Endothelial cell of umbilical vein (primary cell): ENCODE measurements at regions not wholly inside any gene's neighbourhood (a gene's known extent, or its start where the extent isn't known, plus 50 kb on each side); places are given as distances from the start of the nearest gene placed in this dataset.

ENCODE experiments used
- BruUV-seq: library from RNA; stranded (reverse); fragments of 400-500 nt; replicated peaks from 2 replicates; lab custom pipeline; 2021; lab: Mats Ljungman, UMichigan
- CTCF ChIA-PET: fragments of 300-600, 350-600 bp; sonication (Branson Sonifier 250); formaldehyde crosslinking; loops from one replicate; lab custom pipeline; 2021; ENCODE audit warnings: antibody characterized with exemption, inconsistent platforms; lab: Charles Lee
- POLR2A ChIA-PET: fragments of 300-600, 350-600 bp; sonication (Branson Sonifier 250); formaldehyde crosslinking; loops from one replicate; lab custom pipeline; 2021; ENCODE audit warnings: antibody characterized with exemption, inconsistent platforms; lab: Charles Lee
- DNase-seq: peaks from one replicate; pipeline ENCODE4 v3.0.0-alpha.2; 2011; ENCODE audit warnings: low read depth, low spot score
- FAIRE-seq: peaks from 2 replicates; lab custom pipeline; 2011; peaks lifted over from hg19 to GRCh38; lab: Jason Lieb, UNC
- H2AFZ ChIP-seq: 2 replicates; pipeline ENCODE4 v1.6.0; 2012; ENCODE audit warnings: low read depth, low read length, control low read depth, inconsistent platforms
- H3K27ac ChIP-seq: 2 replicates; pipeline ENCODE4 v1.5.1; 2011; ENCODE audit warnings: low read depth, mild to moderate bottlenecking, control low read depth, low read length, moderate library complexity; ENCODE audit not compliant: insufficient read depth
- H3K27me3 ChIP-seq, 2 experiments: 2 replicates each; pipeline versions ENCODE4 v1.6.0 to v1.6.1; 2011; ENCODE audit warnings: low read length in 2 of 2, mixed read lengths in 1 of 2; ENCODE audit not compliant: control insufficient read depth in 2 of 2, insufficient read depth in 2 of 2
- H3K36me3 ChIP-seq, 2 experiments: 2 replicates in 1 of 2; 3 replicates in 1 of 2; pipeline ENCODE4 v1.5.1; 2011; ENCODE audit warnings: low read length in 2 of 2, mild to moderate bottlenecking in 1 of 2, moderate library complexity in 1 of 2; ENCODE audit not compliant: control insufficient read depth in 2 of 2, insufficient read depth in 2 of 2; ENCODE audit errors: extremely low read depth in 1 of 2
- H3K4me1 ChIP-seq: 3 replicates; pipeline ENCODE4 v1.5.1; 2011; ENCODE audit warnings: mild to moderate bottlenecking, low read length; ENCODE audit not compliant: control insufficient read depth, insufficient read depth; ENCODE audit errors: extremely low read depth
- H3K4me2 ChIP-seq: 2 replicates; pipeline ENCODE4 v1.6.1; 2011; ENCODE audit warnings: low read length, control low read depth, mixed read lengths; ENCODE audit not compliant: insufficient read depth
- H3K4me3 ChIP-seq, 3 experiments: fragments of 200-600 bp in 1 of 3; sonication (generic), shearing (Covaris generic) in 1 of 3; replicated peaks in 1 of 3; 2 replicates each; pipeline ENCODE4 v1.5.1; 2011 to 2016; ENCODE audit warnings: control low read depth in 3 of 3, low read length in 3 of 3, mild to moderate bottlenecking in 2 of 3, inconsistent platforms in 1 of 3, low read depth in 1 of 3, moderate library complexity in 1 of 3; ENCODE audit not compliant: insufficient read depth in 1 of 3
- H3K79me2 ChIP-seq: 2 replicates; pipeline ENCODE4 v1.6.0; 2012; ENCODE audit warnings: low read length, inconsistent platforms; ENCODE audit not compliant: control insufficient read depth, insufficient read depth
- H3K9ac ChIP-seq: replicated peaks from 2 replicates; pipeline ENCODE3; 2011; ENCODE audit warnings: low read length, control low read depth; ENCODE audit not compliant: insufficient read depth; ENCODE audit errors: extremely low read depth
- H3K9me1 ChIP-seq: replicated peaks from 3 replicates; pipeline ENCODE4 v1.6.0; 2011; ENCODE audit warnings: mild to moderate bottlenecking, low read length; ENCODE audit not compliant: control insufficient read depth, insufficient read depth; ENCODE audit errors: extremely low read depth
- H3K9me3 ChIP-seq: replicated peaks from 2 replicates; pipeline ENCODE4 v1.5.1; 2012; ENCODE audit warnings: low read length, inconsistent platforms; ENCODE audit not compliant: control insufficient read depth, insufficient read depth
- H4K20me1 ChIP-seq: replicated peaks from 2 replicates; pipeline ENCODE3; 2011; ENCODE audit warnings: mild to moderate bottlenecking, low read length; ENCODE audit not compliant: control insufficient read depth, insufficient read depth; ENCODE audit errors: extremely low read depth
- EZH2 ChIP-seq: IDR thresholded peaks from 2 replicates; pipeline ENCODE4 v1.6.1; 2012; ENCODE audit warnings: borderline replicate concordance, low read depth, mild to moderate bottlenecking, moderate library complexity, low read length, inconsistent platforms; ENCODE audit not compliant: severe bottlenecking
- FOS ChIP-seq: IDR thresholded peaks from 2 replicates; pipeline ENCODE4 v1.6.1; 2011; ENCODE audit warnings: mild to moderate bottlenecking, low read length, moderate library complexity, borderline replicate concordance; ENCODE audit not compliant: insufficient read depth
- GATA2 ChIP-seq: IDR thresholded peaks from 2 replicates; pipeline ENCODE4 v1.7.0; 2011; ENCODE audit warnings: low read depth, mild to moderate bottlenecking, moderate library complexity, mixed read lengths, low read length; ENCODE audit not compliant: insufficient read length, insufficient read depth
- JUN ChIP-seq: IDR thresholded peaks from 2 replicates; pipeline ENCODE4 v1.6.1; 2011; ENCODE audit warnings: borderline replicate concordance, low read depth; ENCODE audit not compliant: insufficient read length, insufficient read depth
- MAX ChIP-seq: IDR thresholded peaks from 2 replicates; pipeline ENCODE4 v1.6.1; 2011; ENCODE audit not compliant: insufficient read depth, insufficient read length
- MYC ChIP-seq: IDR thresholded peaks from one replicate; pipeline ENCODE4 v1.6.1; 2011; ENCODE audit warnings: mild to moderate bottlenecking, low read depth, low read length
- POLR2A ChIP-seq: IDR thresholded peaks from 2 replicates; pipeline ENCODE4 v1.6.1; 2012; ENCODE audit warnings: low read depth, mild to moderate bottlenecking, control low read depth, low read length
- POLR2AphosphoS5 ChIP-seq: IDR thresholded peaks from 2 replicates; pipeline ENCODE4 v1.6.1; 2012; ENCODE audit warnings: low read depth, mild to moderate bottlenecking, control low read depth, low read length, moderate library complexity; ENCODE audit not compliant: insufficient read depth
- dilution Hi-C: fragments of 300-500 bp; cut with MboI; formaldehyde crosslinking; loops from one replicate; pipeline ENCODE4 v1.15.0; 2019; ENCODE audit warnings: low sequenced_read_pairs; ENCODE audit not compliant: extremely low pct_ligation_motif_present
- intact Hi-C: fragments of 100-400 bp; cut with micrococcal nuclease; formaldehyde crosslinking; loops from one replicate; pipeline ENCODE4 v1.10.0; 2022
- TF ChIP-seq, protein P1 (sequence below), 2 donors: IDR thresholded peaks; 1 replicate in 1 of 2; 2 replicates in 1 of 2; pipeline ENCODE4 v1.5.1; 2011; ENCODE audit warnings: low read length in 2 of 2, mild to moderate bottlenecking in 2 of 2, moderate library complexity in 2 of 2, control low read depth in 1 of 2, inconsistent platforms in 1 of 2, low read depth in 1 of 2; ENCODE audit not compliant: insufficient read depth in 1 of 2; ENCODE audit errors: extremely low read depth in 1 of 2

DNA sequence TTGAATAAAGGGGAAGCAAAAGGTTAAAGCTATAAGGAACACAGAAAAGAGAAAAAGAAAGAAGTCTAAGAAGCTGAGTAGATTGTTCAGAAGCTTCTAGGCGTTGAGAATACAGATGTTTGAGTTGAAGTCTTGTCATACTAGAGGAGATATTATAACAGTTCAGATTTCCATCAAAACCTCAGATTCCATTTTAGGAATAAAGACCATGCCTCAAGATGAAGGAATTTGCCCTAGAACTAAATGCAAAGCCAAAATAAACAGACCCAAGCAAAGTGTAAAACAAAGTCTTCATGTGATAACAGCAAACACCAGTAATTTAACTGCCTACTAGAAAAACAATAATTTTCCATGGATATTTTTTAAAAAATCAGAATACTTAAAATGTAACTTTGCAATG is 476.5 kb upstream of the POT1 start:
- TF ChIP-seq JUN: no peak
- TF ChIP-seq, protein P1, sequence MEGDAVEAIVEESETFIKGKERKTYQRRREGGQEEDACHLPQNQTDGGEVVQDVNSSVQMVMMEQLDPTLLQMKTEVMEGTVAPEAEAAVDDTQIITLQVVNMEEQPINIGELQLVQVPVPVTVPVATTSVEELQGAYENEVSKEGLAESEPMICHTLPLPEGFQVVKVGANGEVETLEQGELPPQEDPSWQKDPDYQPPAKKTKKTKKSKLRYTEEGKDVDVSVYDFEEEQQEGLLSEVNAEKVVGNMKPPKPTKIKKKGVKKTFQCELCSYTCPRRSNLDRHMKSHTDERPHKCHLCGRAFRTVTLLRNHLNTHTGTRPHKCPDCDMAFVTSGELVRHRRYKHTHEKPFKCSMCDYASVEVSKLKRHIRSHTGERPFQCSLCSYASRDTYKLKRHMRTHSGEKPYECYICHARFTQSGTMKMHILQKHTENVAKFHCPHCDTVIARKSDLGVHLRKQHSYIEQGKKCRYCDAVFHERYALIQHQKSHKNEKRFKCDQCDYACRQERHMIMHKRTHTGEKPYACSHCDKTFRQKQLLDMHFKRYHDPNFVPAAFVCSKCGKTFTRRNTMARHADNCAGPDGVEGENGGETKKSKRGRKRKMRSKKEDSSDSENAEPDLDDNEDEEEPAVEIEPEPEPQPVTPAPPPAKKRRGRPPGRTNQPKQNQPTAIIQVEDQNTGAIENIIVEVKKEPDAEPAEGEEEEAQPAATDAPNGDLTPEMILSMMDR (IDR thresholded peaks at IDR 0.05; ENCODE audit: extremely low read depth in 1 of 2, insufficient read depth in 1 of 2, low read depth in 1 of 2, low read length in 2 of 2): no peak
- TF ChIP-seq MAX: no peak
- TF ChIP-seq GATA2: no peak
- no peak for TF ChIP-seq FOS
- TF ChIP-seq EZH2: no peak
- no peak for TF ChIP-seq POLR2AphosphoS5
- TF ChIP-seq POLR2A: no peak
- no peak for TF ChIP-seq MYC
- peak overlapping the region; percentile 4 for H3K4me2 ChIP-seq
- H3K36me3 ChIP-seq: no peaks in the 10 kb centered on the region
- no peak for FAIRE-seq
- no peaks in the 10 kb centered on the region for H3K27me3 ChIP-seq
- H3K4me1 ChIP-seq: peaks cover 3% of the 10 kb centered on the region
- H3K27ac ChIP-seq: no peak overlapping the region
- no peak overlapping the region for H3K9ac ChIP-seq
- intact Hi-C loops (no loop called here), dilution Hi-C loops (no loop called here)
- H3K4me3 ChIP-seq: no peak overlapping the region
- H3K9me1 ChIP-seq: no peaks in the 10 kb centered on the region
- ChIA-PET CTCF (interaction anchor here (1.6 kb wide), 1 partner anchor 13 kb away, joined by 3 read pairs; no protein-coding TSS in a partner anchor), POLR2A (no interaction called here)
- peak overlapping the region; percentile 67 for H2AFZ ChIP-seq
- H3K79me2 ChIP-seq: no peaks in the 10 kb centered on the region
- no peaks in the 10 kb centered on the region for H4K20me1 ChIP-seq
- BruUV-seq: no TSS peak
- DNase-seq: peak; percentile 62
- H3K9me3 ChIP-seq: no peaks in the 10 kb centered on the region
